ENCODE measurements at regions not wholly inside any gene's neighbourhood (a gene's known extent, or its start where the extent isn't known, plus 50 kb on each side); places are given as distances from the start of the nearest gene placed in this dataset.

- Histone ChIP-seq H3K36me3 (ENCODE audit: control insufficient read depth, insufficient read depth, low read length) (no peaks in the 10 kb centered on the region), H3K27me3 (ENCODE audit: control insufficient read depth, insufficient read depth, low read length) (peaks cover 11% of the 10 kb centered on the region), H3K4ac (ENCODE audit: low read depth, low read length) (no peak overlapping the region), H2BK20ac (ENCODE audit: low read depth, low read length) (no peak overlapping the region), H4K91ac (ENCODE audit: insufficient read depth, low read depth, low read length) (no peak overlapping the region), H3K23ac (ENCODE audit: low read depth, low read length) (no peak overlapping the region), H2BK5ac (ENCODE audit: low read depth, low read length, poor library complexity, severe bottlenecking) (no peak overlapping the region), H2BK120ac (ENCODE audit: low read depth, low read length) (no peak overlapping the region), H3K79me1 (ENCODE audit: low read depth in 1 of 2, low read length in 2 of 2) (no peaks in the 10 kb centered on the region), H3K4me2 (ENCODE audit: low read depth, low read length) (no peak overlapping the region), H3K9me3 (ENCODE audit: control insufficient read depth, insufficient read depth, low read length) (no peaks in the 10 kb centered on the region), H3K18ac (ENCODE audit: low read depth, low read length) (no peak overlapping the region), H3K9ac (ENCODE audit: low read depth, low read length) (no peak overlapping the region), H2AFZ (replicated peaks; ENCODE audit: low read length, poor library complexity) (no peak overlapping the region), H3K14ac (replicated peaks; ENCODE audit: low read depth, low read length) (no peak overlapping the region), H2AK5ac (ENCODE audit: low read depth, low read length) (no peak overlapping the region), H4K8ac (ENCODE audit: low read depth in 2 of 2, low read length in 2 of 2) (no peak overlapping the region), H3K56ac (ENCODE audit: extremely low read depth, insufficient read depth, low read length) (no peak overlapping the region), H3K4me1 (ENCODE audit: control insufficient read depth, insufficient read depth, low read length) (no peaks in the 10 kb centered on the region), H2AK9ac (replicated peaks; ENCODE audit: low read depth, low read length, poor library complexity) (peak overlapping the region; percentile 32), H4K20me1 (ENCODE audit: insufficient read depth, low read length) (no peaks in the 10 kb centered on the region), H3K9me1 (ENCODE audit: insufficient read depth, low read length) (no peaks in the 10 kb centered on the region), H3K4me3 (ENCODE audit: insufficient read depth, low read depth, low read length) (no peak overlapping the region), H2BK15ac (ENCODE audit: low read depth, low read length) (no peak overlapping the region), H4K5ac (ENCODE audit: low read depth, low read length) (no peak overlapping the region), H3K27ac (ENCODE audit: insufficient read depth, low read length) (no peak overlapping the region)
- WGBS, 2 experiments (ENCODE audit: extremely low coverage in 2 of 2, insufficient read length in 1 of 2) = no CpG with 5 or more reads among the region's 12 CpGs
- no TSS peak for BruUV-seq (replicated peaks)
- DNase-seq (no peak), ATAC-seq (ENCODE audit: low read depth) (no peak)
- CTCF ChIA-PET = interaction anchor here (1.3 kb wide), 1 partner anchor 424 kb away, joined by 5 read pairs; no protein-coding TSS in a partner anchor
- intact Hi-C loops (cut with micrococcal nuclease) = no loop called here
- TF ChIP-seq MAFK (IDR thresholded peaks at IDR 0.05; ENCODE audit: low read depth, low read length) (no peak), NFE2L2 (IDR thresholded peaks at IDR 0.05; ENCODE audit: low read depth, low read length) (no peak), CEBPB (IDR thresholded peaks at IDR 0.05; ENCODE audit: low read depth, low read length) (no peak), POLR2A (IDR thresholded peaks at IDR 0.05; ENCODE audit: low read depth, low read length) (no peak), FOS (IDR thresholded peaks at IDR 0.05; ENCODE audit: low read depth, low read length) (no peak), SMC3 (IDR thresholded peaks at IDR 0.05; ENCODE audit: low read depth, low read length) (no peak), BHLHE40 (IDR thresholded peaks at IDR 0.05; ENCODE audit: low read depth, low read length) (no peak), MXI1 (IDR thresholded peaks at IDR 0.05; ENCODE audit: borderline replicate concordance, low read depth, low read length) (no peak), RCOR1 (IDR thresholded peaks at IDR 0.05; ENCODE audit: insufficient replicate concordance, low read length) (no peak), MAZ (IDR thresholded peaks at IDR 0.05; ENCODE audit: borderline replicate concordance, low read depth, low read length) (no peak), RFX5 (IDR thresholded peaks at IDR 0.05; ENCODE audit: low read depth, low read length) (no peak), CHD1 (IDR thresholded peaks at IDR 0.05; ENCODE audit: low read depth, low read length) (no peak), RAD21 (IDR thresholded peaks at IDR 0.05; ENCODE audit: low read length) (no peak), USF2 (IDR thresholded peaks at IDR 0.05; ENCODE audit: low read depth, low read length) (no peak)
- TF ChIP-seq, protein P1, sequence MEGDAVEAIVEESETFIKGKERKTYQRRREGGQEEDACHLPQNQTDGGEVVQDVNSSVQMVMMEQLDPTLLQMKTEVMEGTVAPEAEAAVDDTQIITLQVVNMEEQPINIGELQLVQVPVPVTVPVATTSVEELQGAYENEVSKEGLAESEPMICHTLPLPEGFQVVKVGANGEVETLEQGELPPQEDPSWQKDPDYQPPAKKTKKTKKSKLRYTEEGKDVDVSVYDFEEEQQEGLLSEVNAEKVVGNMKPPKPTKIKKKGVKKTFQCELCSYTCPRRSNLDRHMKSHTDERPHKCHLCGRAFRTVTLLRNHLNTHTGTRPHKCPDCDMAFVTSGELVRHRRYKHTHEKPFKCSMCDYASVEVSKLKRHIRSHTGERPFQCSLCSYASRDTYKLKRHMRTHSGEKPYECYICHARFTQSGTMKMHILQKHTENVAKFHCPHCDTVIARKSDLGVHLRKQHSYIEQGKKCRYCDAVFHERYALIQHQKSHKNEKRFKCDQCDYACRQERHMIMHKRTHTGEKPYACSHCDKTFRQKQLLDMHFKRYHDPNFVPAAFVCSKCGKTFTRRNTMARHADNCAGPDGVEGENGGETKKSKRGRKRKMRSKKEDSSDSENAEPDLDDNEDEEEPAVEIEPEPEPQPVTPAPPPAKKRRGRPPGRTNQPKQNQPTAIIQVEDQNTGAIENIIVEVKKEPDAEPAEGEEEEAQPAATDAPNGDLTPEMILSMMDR (conservative IDR thresholded peaks at IDR 0.05; ENCODE audit: low read depth, low read length) = no peak
- TF ChIP-seq, protein P2, sequence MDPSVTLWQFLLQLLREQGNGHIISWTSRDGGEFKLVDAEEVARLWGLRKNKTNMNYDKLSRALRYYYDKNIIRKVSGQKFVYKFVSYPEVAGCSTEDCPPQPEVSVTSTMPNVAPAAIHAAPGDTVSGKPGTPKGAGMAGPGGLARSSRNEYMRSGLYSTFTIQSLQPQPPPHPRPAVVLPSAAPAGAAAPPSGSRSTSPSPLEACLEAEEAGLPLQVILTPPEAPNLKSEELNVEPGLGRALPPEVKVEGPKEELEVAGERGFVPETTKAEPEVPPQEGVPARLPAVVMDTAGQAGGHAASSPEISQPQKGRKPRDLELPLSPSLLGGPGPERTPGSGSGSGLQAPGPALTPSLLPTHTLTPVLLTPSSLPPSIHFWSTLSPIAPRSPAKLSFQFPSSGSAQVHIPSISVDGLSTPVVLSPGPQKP (IDR thresholded peaks at IDR 0.05; ENCODE audit: borderline replicate concordance, low read depth, low read length) = no peak
- in situ Hi-C loops (cut with MboI; ENCODE audit: low sequenced_read_pairs) = no loop called here
- POLR2A ChIA-PET (ENCODE audit: unreplicated experiment) = interaction anchor here (0.7 kb wide), 1 partner anchor 777 kb away, joined by 4 read pairs; no protein-coding TSS in a partner anchor
- dilution Hi-C loops (cut with HindIII; ENCODE audit: low sequenced_read_pairs, unreplicated experiment) = no loop called here
These were observed 61.4 kb upstream of the SYT13 start for GRCh38 chr11:45347348-45348082.

All from IMR-90 (cell line).